HG02678 (cell line): ENCODE measurements at regions not wholly inside any gene's neighbourhood (a gene's known extent, or its start where the extent isn't known, plus 50 kb on each side); places are given as distances from the start of the nearest gene placed in this dataset.
"Not testable (repeated sequence)": the region's sequence is repeated elsewhere in the genome, so short reads cannot be mapped to it uniquely, and the experiment has no call there.

Source experiments
- ATAC-seq: cut with Tn5 transposase; IDR thresholded peaks from one replicate; pipeline ENCODE4 v1.9.1; 2021; ENCODE audit warnings: mild to moderate bottlenecking, moderate library complexity; ENCODE audit not compliant: unreplicated experiment

DNA sequence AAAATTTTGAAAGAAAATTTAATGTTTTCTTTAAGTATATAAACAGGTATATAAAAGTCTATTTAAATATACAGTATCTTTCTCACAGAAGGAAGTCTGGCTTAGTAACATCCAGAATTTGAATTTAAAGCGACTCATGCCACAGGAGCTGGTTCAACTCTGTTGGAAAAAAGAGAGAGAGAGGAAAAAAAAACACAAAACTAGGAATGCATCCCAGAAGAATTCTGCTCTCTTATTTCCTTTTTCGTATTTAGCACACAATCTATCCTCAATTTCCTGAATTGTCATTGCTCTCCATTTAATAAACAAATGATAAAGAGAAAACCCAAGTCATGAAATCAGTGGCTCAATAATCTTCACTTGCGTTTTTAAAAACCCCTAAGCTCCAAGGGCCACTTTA is 107.5 kb upstream of the SCAF8 start:
- ATAC-seq = no peak

DNA sequence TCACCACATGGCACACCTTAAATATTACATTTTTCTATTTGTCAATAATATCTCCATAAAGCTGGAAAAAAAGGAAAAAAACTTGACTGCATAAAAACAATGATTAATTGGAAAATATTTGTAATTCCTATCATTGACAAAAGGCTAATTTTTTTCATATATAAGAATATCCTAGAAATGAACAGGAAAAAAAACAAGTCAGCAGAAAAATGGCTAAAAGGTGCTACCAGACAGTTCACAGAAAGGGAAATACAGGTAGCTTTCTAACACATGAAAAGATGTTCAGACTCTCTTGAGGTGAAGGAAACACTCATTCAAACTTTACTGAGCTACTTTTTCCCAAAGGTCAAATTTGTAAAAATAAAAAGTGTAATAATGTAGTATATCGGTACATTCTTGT is 104.1 kb upstream of the SCAF8 start:
- ATAC-seq = no peak

DNA sequence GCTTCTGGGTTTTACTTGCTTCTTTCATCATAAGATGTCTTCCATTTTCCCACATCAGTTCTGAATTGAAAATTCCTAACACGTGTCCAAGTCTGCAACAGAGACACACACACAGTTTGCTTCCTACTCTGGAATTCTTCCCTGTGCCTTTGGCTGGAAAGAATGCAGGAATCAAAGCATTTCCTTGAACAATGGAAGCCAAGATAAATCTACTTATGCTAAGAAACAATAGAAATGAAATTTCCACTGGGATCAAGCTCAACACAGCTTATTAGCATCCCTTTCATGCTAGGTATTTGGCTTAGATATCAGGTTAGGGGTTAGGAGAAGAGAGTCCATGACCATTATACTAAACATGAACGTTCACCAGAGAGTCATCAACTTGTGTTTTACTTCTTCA is 101.1 kb upstream of the SCAF8 start:
- no peak for ATAC-seq

DNA sequence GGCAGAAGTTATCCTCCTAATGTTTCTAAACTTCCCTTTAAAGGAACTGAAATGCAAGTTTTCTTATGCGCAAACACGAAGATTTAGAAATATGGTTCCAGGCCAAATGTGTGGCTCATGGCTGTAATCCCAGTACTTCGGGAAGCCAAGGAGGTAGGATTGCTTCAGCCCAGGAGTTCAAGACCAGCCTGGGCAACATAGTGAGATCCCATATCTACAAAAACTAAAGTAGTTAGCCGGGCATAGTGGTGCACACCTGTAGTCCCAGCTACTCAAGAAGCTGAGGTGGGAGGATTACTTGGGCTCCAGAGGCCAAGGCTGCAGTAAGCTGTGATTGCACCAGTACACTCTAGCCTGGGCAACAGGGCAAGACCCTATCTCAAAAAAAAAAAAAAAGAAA is 95.8 kb upstream of the SCAF8 start:
- no peak for ATAC-seq

DNA sequence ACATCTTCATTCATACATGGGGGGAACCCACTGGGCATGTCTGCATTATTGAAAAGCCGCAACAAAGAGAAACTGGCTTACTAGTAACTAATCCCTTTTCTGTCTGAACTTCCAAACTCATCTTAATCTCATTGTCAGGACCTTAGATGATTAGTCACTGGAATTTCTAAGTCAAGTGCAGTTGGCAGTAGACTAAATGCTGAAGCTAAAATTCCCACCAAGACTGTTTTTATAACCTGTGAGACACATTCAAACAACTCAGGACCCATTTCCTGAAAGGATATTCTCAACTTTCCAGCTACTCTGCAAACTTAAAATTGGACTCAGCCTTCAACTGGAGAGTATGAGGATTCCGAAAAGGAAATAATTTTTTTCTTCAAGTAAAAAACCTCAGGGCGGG is 94.8 kb upstream of the SCAF8 start:
- no peak for ATAC-seq

DNA sequence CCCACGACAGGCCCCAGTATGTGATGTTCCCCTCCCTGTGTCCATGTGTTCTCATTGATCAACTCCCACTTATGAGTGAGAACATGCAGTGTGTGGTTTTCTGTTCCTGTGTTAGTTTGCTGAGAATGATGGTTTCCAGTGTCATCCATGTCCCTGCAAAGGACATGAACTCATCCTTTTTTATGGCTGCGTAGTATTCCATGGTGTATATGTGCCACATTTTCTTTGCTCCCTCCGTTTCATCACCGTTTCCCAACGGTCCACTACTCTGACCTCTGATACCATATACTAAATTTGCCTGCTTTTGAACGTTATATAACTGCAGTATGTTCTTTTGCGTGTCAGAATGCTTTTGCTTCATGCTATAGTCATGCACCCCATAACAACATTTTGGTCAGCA is 94.0 kb upstream of the SCAF8 start:
- not testable (repeated sequence) for ATAC-seq

DNA sequence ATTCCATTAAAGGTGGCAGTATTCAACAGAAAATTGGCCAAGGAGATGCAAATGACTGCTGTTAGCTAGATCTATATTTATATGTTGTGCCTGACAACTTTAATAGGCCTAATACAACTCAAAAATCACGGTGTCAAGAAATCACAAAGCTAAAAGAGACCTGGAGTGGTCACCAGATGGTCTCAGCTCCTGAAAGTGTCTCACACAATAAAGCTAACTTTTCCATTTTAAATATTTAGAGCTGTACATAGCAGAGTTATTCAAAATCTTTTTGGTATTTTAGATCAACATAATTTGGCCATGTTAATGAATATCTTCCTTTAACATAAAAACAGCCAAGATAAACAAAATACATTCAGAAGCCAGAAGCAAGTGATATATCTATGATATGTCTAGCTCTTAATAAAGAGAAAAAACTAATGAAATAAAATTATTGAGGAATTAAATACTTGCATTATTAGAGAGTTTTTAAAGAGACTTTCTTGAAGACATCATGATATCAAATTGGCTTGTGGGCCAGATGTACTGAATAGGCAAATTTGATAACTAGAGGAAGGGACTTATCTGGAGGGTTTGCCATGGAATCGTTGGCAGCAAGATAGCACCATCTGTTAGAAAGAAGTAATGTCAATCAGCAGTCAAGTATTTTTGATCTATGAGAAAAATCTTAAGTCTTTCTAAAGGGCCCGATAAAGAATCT is 84.9 kb upstream of the SCAF8 start:
- no peak for ATAC-seq

DNA sequence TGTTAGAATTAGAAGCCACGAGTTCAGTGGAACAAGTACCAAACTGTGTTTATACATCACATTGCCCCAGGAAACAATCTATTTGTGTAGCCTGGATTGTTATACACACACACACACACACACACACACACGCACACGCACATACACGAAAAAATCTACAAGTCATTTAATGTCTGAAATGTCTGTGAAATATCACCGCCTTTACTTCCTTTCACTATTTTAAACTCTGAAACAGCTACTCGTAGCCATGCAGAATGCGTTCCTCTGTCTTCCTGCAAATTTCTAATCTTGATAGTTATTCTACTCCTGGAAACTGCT is 84.4 kb upstream of the SCAF8 start:
- ATAC-seq = no peak

DNA sequence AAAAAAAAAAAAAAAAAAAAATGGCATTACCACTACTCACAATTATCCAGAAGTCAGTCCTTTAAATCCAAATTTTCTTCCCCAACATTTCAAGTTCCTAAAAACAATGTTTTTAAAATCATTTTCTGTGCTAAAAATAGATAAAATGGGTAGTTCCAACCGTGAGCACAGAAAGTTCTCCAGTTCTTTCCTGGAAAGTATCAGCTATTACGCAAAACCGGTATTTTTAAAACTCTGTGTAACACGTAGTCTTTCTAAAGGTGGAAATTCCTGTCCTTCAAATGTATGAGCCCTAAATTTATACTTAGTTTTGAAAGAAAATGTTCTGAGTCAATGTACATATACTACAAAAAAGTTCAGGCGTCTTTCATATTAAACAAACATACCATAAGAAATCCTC is 83.5 kb upstream of the SCAF8 start:
- ATAC-seq = no peak

DNA sequence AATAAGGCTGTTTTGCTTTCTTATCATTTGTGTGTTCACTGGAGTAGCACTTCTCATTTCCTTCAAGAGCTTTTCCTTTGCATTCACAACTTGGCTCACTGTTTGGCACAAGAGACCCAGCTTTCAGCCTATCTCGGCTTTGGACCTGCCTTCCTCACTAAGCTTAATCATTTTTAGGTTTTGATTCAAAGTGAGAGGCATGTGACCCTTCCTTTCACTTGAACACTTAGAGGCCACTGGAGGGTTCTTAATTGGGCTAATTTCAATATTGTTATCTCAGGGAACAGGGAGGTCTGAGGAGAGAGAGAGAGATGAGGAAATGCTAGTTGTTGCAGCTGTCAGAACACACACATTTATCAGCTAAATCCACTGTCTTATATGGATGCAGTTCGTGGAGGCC is 82.9 kb upstream of the SCAF8 start:
- no peak for ATAC-seq

DNA sequence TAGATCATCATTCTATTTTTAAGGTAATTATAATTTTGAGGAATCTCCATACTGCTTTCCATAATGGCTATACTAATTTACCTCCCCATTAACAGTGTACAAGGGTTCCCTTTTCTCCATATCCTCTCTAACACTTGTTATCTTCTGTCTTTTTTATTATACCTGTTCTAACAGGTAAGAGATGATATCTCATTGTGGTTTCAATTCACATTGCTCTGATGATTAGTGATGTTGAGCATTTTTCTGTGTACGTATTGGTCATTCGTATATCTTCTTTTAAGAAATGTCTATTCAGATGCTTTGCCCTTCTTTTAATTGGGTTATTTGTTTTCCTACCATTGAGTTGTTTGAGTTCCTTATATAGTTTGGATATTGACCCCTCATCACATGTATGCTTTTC is 81.6 kb upstream of the SCAF8 start:
- no peak for ATAC-seq

DNA sequence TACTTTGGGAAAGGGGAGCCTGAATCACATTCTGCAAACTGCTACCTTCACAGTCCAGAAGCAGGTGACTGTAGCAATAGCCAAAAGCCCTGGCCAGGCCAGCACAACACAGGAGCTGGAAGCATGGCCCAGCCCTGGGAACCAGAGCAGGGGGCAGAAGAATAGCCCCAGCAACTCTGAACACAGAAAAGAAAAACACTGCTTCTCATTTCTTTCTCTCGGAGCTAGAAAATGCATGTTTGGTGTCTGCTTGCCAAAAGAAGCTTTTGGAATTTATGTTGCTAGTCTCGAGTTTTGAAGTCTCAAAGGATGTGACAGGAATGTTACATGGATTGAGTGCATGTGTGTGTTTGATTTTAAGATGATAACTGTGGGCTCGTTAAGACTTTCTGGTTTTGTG is 79.8 kb upstream of the SCAF8 start:
- ATAC-seq = no peak

DNA sequence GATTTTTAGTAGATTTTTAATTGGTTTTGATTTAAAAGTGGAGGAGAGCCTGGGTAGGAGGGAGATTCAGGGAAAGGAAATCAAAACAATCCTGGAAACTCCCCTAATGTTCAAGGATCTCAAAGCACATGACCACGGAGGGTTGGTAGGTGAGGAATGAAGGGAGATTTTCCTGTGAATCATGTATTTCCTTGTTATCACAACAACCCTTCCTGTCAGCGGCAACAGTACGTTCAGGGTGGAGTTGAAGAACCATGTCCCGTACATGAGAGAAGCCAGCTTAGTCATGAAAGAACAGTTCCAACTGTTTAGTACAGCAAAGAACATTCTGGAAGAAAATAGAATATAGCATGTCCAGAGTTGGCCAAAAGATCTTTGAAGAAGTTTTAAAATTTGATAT is 79.4 kb upstream of the SCAF8 start:
- ATAC-seq = no peak

DNA sequence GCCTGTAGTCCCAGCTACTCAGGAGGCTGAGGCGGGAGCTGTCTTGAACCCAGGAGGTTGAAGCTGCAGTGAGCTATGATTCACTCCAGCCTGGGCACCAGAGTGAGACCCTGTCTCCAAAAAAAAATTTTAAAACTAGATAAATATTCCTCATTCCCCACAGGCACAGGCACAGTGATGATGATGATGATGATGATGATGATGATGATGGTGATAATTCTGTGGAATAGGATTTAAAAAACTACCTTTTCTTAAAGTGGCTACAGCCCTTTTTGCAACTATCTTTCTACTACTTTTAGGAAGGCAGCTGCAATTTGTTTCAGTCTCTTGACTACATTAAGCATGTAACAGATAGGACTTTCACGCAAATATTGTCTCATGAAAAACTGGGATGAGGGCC is 76.6 kb upstream of the SCAF8 start:
- no peak for ATAC-seq

DNA sequence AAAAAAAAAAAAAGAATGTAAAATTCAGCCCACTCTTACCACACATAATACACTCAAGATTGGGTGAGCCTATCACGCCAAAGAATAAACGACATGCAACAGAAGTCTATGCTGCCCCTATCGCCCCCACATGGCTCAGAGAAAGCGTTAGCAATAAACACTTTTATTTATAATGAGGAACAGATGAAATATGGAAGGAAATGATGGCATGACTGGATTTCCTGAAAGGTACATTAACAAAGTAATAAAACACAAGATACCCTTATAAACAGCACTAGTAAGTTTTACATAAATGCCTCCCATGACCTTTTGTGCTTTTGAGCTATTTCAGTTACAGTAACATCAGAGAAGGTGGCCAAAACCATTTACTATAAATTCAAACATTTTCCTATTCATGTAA is 71.4 kb upstream of the SCAF8 start:
- no peak for ATAC-seq

DNA sequence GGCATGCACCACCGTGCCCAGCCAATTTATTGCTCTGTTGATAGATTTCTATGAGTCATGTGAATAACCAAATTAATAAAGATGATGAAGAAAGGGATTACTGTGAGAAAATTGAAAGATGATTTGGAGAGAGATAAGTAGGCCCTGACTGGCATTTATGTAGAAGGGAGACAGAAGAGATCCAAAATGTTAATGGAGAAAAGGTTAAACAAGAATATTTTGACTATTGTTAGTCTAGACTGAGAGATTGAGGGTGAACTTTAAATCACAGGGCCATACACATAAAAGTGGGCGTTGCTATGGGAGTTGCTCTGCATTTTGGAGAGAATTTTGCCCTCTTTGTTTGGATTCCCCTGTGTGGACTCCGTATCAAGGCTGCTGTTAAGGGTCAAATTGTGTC is 68.9 kb upstream of the SCAF8 start:
- no peak for ATAC-seq

DNA sequence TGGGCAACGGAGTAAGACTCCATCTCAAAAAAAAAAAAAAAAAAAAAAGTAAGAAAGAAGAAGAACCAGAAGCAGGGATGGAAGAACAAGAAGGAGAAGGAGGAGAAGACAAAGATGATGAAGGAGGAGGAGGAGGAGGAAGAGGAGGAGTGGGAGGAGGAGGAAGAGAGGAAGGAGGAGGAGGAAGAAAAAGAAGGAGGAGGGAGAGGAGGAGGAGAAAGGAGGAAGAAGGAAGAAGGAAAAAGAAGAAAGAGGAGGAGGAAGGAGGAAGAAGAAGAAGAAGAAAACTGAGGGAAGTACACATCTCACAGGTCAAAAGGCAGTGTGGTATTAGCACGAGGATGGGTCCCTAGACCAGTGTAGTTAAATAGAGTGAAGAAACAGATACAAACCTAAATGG is 65.1 kb upstream of the SCAF8 start:
- no peak for ATAC-seq

DNA sequence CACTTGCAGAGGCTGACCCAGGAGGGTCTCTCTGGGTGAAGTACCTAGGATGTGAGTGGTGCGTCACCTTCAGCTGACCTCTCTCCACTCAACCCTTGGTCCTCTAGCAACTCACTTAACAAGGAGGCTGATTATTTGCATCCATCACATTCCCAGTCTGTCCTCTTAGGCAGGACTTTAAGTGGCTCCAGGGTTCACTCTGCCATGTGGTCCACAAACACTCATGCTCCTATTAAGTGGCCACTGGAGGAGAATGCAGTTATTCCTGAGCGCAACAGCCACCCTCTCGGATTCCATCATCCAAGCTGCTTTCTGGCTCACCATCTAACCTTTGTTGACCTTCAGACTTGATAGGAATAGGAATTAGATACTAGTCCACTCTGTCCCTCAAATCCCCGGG is 61.1 kb upstream of the SCAF8 start:
- no peak for ATAC-seq

DNA sequence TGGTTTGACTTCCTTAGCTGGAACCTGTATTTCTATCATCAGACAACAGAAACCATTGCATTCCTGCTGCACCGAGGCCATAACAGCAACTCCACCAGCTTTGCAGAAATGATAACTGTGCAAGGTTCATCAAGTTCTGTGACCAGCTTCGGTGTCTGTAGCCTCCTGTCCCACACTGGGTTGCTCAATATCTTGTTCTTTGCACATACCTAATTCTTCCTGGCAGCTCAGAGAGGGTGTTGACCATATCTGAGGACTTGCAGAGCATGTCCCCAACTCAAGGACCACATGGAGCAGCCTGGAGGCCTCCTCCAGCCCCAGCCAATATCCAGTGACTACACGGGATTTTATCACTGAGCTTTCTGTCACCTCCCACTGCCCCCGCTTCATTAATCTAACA is 59.3 kb upstream of the SCAF8 start:
- ATAC-seq = no peak

DNA sequence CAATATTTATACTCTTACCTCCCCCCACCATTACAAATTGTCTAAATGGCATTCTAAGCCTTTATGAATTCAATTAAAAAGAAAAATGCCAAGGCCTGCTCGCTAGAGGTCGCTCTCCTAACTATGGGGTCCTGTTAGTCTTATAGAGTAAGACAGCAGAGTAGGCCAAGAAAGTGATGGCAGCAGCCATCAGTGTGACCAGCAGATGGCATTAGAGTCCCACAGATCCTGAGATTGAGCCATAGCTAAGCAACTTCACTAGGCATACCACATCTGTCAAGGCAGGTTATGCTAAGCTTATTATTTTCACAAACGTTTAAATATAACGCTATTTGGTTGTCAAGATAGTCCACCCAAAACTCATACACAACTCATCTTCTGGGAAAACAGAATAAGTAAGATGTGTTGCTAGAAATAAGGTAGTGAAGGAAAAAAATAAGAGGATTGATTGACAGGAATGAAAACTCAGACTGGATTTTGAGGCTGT is 57.6 kb upstream of the SCAF8 start:
- ATAC-seq = peak; percentile 100

DNA sequence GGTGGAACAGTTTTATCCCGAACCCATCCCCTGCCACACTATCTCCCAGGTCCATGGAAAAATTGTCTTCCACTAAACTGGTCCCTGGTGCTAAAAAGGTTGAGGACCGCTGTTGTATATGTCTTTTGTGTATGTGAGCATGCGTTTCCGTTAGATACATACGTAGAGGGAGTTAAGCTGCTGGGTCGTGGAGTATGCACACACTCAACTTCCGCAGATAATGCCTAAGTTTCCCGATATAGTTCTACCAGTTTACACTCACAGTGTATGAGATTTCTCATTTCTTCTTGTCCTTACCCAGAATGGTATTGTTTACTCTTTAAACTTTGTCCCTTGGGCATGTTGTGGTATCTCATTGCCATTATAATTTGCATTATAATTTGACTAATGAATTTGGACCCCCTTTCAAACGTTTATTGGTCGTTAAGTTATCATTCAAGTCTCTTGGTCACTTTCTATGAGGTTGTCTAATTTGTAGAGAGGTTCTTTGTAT is 50.5 kb upstream of the SCAF8 start:
- ATAC-seq = no peak
